GM19239 (cell line): ENCODE measurements at regions not wholly inside any gene's neighbourhood (a gene's known extent, or its start where the extent isn't known, plus 50 kb on each side); places are given as distances from the start of the nearest gene placed in this dataset.

Source experiments
- DNase-seq: peaks from one replicate; pipeline ENCODE4 v3.0.0; 2011; ENCODE audit warnings: low spot score; ENCODE audit not compliant: insufficient read length
- FAIRE-seq: peaks from 2 replicates; lab custom pipeline; 2011; peaks lifted over from hg19 to GRCh38; lab: Jason Lieb, UNC

DNA sequence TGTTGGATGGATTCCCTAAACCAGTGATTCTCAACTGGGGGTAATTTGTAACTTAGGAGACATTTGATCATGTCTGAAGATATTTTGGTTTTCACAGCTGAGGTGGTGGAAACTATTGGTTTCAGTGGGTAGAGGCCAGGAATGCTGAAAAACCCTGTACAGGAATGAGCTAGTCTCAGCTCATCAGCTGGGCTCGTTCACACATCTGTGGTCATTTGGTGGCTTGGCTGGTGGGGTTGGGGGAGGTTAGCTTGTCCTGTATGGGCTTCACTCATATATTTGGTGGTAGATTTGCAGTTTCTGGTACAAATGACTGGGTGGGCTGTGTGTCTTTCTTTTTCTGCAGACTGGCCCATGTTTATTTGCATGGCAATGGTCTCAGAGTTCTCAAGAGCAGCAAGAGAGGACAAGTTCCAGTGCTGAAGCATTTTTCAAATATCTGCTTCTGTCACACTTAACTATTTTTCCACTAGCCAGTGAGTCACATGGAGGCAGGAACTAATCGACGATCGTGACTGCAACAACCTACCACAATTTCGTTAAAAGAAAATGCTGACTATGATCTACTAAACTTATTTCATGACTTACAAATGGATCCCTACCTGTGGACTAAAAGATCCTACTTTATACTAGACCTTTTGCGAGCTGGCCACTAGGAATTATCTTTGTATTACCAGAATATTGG, 321.7 kb upstream of the PLXNA2 start:
- FAIRE-seq = no peak

DNA sequence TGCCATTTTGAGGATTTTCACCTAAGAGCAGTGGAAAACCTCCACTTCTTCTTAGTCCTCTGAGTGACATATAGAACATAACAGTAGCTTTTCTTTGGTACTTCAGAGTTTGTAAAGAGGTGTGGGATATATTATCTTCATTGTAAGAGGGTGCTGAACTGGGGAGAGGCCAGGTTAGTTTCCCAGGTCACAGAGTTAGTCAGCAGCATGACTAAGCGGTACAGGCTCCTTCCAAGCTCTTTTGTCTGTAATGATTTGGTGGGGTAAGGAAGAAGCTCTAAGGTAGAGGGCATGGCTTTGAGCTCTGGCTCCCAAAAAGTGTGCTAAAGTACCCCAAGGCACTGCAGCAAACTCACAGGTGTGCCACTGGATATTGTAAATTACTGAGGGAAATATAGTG, 325.0 kb upstream of the PLXNA2 start:
- no peak for FAIRE-seq

More for the DNA sequence above, 321.7 kb upstream of the PLXNA2 start:
- DNase-seq = no peak

GRCh38 chr1:208570362-208570761, 326.2 kb upstream of the PLXNA2 start:
- DNase-seq (no peak), FAIRE-seq (no peak)

More for the DNA sequence above, 325.0 kb upstream of the PLXNA2 start:
- DNase-seq = no peak

DNA sequence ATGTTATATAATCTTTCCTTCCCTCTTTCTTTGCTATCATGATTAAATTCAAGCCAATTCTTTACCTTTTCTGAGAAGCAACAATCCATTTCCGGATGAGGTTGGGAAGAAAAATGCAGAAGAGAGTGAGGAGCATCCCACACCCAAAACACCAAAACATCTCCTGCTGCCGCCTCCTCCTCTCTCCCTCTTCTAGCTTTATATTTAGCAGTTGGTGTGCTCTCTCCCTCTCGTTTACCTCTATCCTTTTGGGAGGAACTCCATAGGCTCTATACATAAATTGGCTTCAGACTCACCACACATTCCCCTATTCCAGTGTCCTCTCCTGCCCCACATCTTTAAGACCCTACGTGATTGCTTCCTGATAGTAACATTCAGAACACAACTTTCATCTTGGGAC, 332.2 kb upstream of the PLXNA2 start:
- FAIRE-seq (no peak), DNase-seq (no peak)

GRCh38 chr1:208577381-208577905, 333.3 kb upstream of the PLXNA2 start:
- DNase-seq (no peak), FAIRE-seq (no peak)

DNA sequence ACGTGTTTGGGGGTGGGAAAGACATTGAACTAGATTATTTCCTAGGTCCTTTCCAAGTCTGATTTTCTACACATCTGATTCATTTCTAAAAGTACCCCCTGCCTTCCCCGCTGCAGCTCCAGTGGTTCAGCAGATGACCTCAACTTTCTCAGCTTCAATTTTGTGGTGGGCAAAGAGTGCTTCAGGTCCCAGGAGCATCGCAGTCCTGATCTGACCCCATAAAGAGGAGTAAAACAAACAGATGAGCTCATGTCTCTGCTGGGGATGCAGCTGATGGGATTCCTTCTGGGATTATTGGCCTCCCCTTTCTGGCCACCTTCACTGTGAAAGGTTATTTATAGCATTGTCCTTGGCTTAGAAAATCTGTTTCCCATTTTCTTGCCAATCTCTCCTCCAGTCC, 337.0 kb upstream of the PLXNA2 start:
- DNase-seq (no peak), FAIRE-seq (no peak)

DNA sequence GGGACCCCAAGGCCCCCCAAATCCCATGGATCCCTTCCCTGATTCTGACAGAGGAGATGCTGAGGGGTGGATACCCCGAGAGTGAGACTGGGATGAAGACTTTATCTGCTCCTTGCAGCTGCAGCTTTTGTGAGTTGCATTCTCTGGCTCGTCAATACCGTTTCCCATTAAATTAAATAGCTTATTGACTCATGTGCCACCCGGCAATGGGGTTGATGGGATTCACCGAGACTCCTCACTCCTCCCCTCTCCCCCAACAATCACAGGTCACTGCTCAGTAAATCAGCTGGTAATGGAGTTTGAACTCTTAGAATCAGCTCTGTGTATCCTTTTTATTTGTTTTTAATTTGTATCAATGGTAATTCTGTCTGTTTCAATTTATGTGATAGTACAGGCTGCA, 337.5 kb upstream of the PLXNA2 start:
- DNase-seq (no peak), FAIRE-seq (no peak)

GRCh38 chr1:208584167-208584755, 340.1 kb upstream of the PLXNA2 start:
- FAIRE-seq (no peak), DNase-seq (no peak)

DNA sequence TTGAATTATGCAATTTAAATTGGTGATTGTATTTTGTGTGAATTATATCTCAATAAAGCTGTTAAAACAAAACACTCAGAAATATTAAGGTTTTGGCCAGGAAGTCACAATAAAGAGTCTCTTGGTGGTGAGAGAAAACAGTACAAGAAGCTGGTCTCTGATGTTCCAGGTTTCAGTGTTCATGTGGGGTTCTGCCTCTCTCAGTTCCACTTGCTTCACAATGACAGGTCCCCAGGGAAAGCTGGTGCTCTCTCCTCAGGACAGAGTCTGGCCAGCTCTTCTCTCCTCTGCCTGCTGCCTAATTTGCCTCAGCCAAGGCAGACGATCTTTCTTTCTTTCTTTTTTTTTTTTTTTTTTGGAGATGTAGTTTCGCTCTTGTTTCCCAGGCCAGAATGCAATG, 342.9 kb upstream of the PLXNA2 start:
- FAIRE-seq (peak; percentile 51), DNase-seq (peak; percentile 44)

- no peak for FAIRE-seq
Measured at GRCh38 chr1:208593306-208594006, 349.3 kb upstream of the PLXNA2 start.

DNA sequence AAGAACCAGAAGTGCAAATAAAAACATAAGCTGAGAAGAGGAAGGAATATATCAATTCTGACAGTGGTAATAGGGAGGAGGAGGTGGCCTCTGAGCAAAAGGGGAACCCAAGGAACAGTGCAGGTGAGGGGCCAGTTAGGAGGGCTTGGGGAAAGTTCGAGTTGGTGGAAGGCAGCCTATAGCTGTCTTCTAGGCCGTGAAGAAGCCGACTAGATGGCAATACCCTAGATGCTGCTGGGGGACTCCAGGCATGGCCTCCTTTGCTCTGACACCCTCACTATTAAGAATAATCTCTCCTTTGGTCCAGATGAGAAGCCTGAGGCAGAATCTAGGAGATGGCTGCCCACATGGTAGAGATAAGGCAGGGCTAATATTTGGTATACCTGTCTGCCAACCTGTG, 351.1 kb upstream of the PLXNA2 start:
- DNase-seq (no peak), FAIRE-seq (no peak)

More at GRCh38 chr1:208593306-208594006, 349.3 kb upstream of the PLXNA2 start:
- DNase-seq = no peak

DNA sequence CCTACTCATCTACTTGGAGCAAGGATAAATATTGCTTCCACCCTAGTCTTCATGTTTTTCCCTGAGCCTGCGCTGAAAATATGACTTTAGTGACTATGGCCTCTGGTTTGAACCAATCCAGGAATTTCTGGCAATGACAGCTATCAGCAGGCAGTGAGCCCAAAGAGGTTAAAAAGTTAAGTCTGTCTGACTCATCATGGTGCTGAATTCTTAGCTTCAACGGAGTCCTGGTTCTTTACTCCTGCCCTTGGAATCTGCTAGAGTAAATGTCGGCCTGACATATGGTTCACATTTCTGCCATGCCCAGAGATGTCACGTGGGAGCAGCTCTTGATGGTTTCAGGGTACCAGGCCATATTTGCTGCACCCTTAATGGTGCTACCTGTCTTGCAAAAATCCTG, 351.6 kb upstream of the PLXNA2 start:
- no peak for DNase-seq

DNA sequence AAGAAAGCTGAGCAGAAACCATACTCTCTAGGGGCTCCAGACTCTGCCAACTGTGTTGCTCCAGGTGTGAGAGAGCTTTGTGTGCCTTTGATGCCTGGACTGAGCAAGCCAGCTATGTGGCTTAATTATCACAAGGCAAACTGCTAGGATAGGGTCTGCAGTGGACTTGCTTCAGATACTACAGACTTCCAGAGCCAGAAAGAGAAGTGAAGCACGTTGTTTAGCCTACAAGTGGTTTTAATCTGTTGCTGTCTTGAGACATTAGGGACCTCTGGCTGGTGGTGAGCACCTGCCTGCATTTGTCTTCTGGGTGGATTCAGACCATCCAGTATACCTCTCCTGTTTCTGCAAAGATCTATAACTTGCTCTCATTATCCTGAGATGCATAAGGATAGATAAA, 353.4 kb upstream of the PLXNA2 start:
- no peak for DNase-seq
- no peak for FAIRE-seq

More for the DNA sequence above, 351.6 kb upstream of the PLXNA2 start:
- FAIRE-seq = no peak

GRCh38 chr1:208598021-208598420, 353.8 kb upstream of the PLXNA2 start:
- no peak for DNase-seq
- no peak for FAIRE-seq

- no peak for FAIRE-seq
Measured at GRCh38 chr1:208599063-208599462, 354.9 kb upstream of the PLXNA2 start.

GRCh38 chr1:208600456-208601190, 356.4 kb upstream of the PLXNA2 start:
- DNase-seq = no peak
- no peak for FAIRE-seq

More at GRCh38 chr1:208599063-208599462, 354.9 kb upstream of the PLXNA2 start:
- DNase-seq = no peak

DNA sequence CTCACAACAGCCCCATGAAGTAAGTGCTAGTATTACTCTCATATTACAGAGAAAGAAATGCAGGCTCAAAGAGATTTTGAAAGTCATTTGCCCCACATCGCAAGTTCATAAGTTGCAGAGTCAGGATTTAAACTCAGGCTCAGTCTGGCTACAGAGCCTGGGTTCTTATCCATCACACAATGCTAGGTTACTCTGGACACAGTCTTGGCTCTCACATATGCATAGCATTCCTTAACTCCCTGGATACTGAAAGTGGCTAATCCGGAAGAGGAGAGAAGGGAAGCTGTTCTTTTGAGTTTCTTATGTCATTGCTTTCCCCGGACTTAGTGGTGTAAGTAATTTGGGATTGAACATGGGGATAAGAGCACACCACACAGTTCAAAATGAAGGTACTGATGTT, 357.4 kb upstream of the PLXNA2 start:
- DNase-seq (no peak), FAIRE-seq (no peak)

DNA sequence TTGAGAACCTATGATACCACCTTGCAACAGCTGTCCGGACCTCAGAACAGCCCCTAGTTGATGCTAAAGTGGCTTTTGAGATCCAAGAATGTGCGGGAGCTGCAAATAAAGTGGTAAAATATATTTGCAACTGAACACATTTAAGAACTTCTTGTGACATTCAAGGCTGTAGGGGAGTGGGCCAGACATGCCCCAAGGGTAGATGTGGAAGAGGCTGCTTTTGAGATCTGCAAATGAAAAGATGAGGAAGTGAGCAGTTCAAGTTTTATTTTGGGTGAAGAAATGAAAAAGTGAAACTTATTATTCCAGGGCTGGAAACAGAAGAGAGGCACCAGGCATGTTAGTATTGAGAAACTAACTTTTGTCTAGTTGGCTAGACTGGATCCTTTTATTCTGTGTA, 359.5 kb upstream of the PLXNA2 start:
- FAIRE-seq (peak; percentile 18), DNase-seq (no peak)

GRCh38 chr1:208604295-208604694, 360.1 kb upstream of the PLXNA2 start:
- peak; percentile 39 for DNase-seq

DNA sequence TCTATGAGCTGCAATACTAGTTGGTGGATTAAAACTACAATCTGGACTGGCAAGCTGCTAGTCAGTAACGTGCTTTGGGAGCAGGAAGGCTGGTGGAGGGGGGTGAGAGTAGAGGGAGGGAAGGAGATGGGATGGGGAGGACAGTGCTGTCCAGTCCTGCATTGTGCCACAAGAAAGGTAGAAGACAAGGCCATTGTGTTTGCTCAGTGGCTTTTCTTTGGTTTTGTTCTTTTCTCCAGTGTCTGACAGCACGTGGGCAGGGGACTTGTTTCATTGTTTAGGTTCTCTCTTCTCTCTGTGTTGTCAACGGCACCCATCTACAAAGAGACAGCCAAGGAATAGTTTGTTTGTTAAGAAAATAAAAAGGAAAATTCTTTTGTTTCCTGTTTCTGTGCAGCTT, 362.8 kb upstream of the PLXNA2 start:
- FAIRE-seq (no peak), DNase-seq (no peak)

More at GRCh38 chr1:208604295-208604694, 360.1 kb upstream of the PLXNA2 start:
- peak; percentile 96 for FAIRE-seq
